ENCODE measurements at regions not wholly inside any gene's neighbourhood (a gene's known extent, or its start where the extent isn't known, plus 50 kb on each side); places are given as distances from the start of the nearest gene placed in this dataset.

GRCh38 chr11:105507496-105508254 is 102.2 kb upstream of the GRIA4 start:
- no peak overlapping the region for H3K9ac ChIP-seq (ENCODE audit: low read length)
- H3K27me3 ChIP-seq (ENCODE audit: low read length): no peaks in the 10 kb centered on the region
- H3K9me3 ChIP-seq (ENCODE audit: low read length): no peaks in the 10 kb centered on the region
- BruUV-seq (replicated peaks): no TSS peak
- no peak overlapping the region for H3K27ac ChIP-seq (ENCODE audit: low read length)
- POLR2A ChIA-PET (ENCODE audit: unreplicated experiment): no interaction called here
- H3K4me1 ChIP-seq (ENCODE audit: insufficient read depth, low read length): no peaks in the 10 kb centered on the region
- H3F3A ChIP-seq (ENCODE audit: low read length, unreplicated experiment): no peaks in the 10 kb centered on the region
- no peak overlapping the region for H3K4me2 ChIP-seq (ENCODE audit: low read length)
- no peaks in the 10 kb centered on the region for H3K36me3 ChIP-seq (ENCODE audit: low read depth, low read length)
- no peak overlapping the region for H3K4me3 ChIP-seq (ENCODE audit: low read length)
- ATAC-seq (no peak), DNase-seq (no peak)
- no peaks in the 10 kb centered on the region for H3K79me2 ChIP-seq (ENCODE audit: low read length)
- no peaks in the 10 kb centered on the region for H3K9me2 ChIP-seq (replicated peaks; ENCODE audit: low read length)
- no peaks in the 10 kb centered on the region for H4K20me1 ChIP-seq (ENCODE audit: low read length)
- CTCF ChIA-PET: no interaction called here
- intact Hi-C loops (cut with micrococcal nuclease): no loop called here
- TF ChIP-seq EZH2 (IDR thresholded peaks at IDR 0.05; ENCODE audit: low read length, unreplicated experiment) (no peak), EZH2phosphoT487 (IDR thresholded peaks at IDR 0.05; ENCODE audit: borderline replicate concordance, low read length) (no peak), CTCF (conservative IDR thresholded peaks at IDR 0.05; ENCODE audit: low read depth, low read length) (no peak)
- H2AFZ ChIP-seq (ENCODE audit: low read length): no peak overlapping the region

DNA sequence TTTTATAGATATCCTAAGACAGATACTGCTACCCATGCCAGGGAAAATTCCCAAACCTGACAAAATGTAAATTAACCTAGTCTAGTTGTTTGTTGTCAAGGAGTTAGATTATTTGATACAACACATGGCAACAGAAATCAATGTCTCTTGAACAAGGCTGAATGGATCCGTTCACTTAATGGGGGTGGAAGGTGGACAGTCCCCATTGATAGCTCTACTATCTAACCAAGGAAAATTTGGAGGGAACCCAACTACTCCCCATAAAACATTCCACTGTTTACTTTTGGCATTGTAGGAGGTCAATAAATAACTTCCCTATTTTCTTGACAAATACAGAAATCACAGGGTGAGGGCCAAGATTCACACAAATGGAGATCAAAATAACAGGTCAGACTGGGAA is 117.9 kb upstream of the GRIA4 start:
- ChIA-PET POLR2A (ENCODE audit: unreplicated experiment) (no interaction called here), CTCF (no interaction called here)
- intact Hi-C loops (cut with micrococcal nuclease): no loop called here
- BruUV-seq (replicated peaks): no TSS peak
- no peak overlapping the region for H2AFZ ChIP-seq (ENCODE audit: low read length)
- H3K9ac ChIP-seq (ENCODE audit: low read length): no peak overlapping the region
- no peak for DNase-seq
- H3K9me3 ChIP-seq (ENCODE audit: low read length): no peaks in the 10 kb centered on the region
- H3K4me2 ChIP-seq (ENCODE audit: low read length): no peak overlapping the region
- H3K36me3 ChIP-seq (ENCODE audit: low read depth, low read length): no peaks in the 10 kb centered on the region
- no peaks in the 10 kb centered on the region for H3K4me1 ChIP-seq (ENCODE audit: insufficient read depth, low read length)
- no peak for ATAC-seq
- H3K27ac ChIP-seq (ENCODE audit: low read length): no peak overlapping the region
- H3F3A ChIP-seq (ENCODE audit: low read length, unreplicated experiment): no peaks in the 10 kb centered on the region
- no peaks in the 10 kb centered on the region for H3K9me2 ChIP-seq (replicated peaks; ENCODE audit: low read length)
- H4K20me1 ChIP-seq (ENCODE audit: low read length): no peaks in the 10 kb centered on the region
- no peak for TF ChIP-seq EZH2phosphoT487 (IDR thresholded peaks at IDR 0.05; ENCODE audit: borderline replicate concordance, low read length)
- no peak for TF ChIP-seq CTCF (conservative IDR thresholded peaks at IDR 0.05; ENCODE audit: low read depth, low read length)
- no peak for TF ChIP-seq EZH2 (IDR thresholded peaks at IDR 0.05; ENCODE audit: low read length, unreplicated experiment)
- peaks cover 7% of the 10 kb centered on the region; the same call in 1 of the 2 replicates for H3K27me3 ChIP-seq (ENCODE audit: low read length)
- no peaks in the 10 kb centered on the region for H3K79me2 ChIP-seq (ENCODE audit: low read length)
- H3K4me3 ChIP-seq (ENCODE audit: low read length): no peak overlapping the region

DNA sequence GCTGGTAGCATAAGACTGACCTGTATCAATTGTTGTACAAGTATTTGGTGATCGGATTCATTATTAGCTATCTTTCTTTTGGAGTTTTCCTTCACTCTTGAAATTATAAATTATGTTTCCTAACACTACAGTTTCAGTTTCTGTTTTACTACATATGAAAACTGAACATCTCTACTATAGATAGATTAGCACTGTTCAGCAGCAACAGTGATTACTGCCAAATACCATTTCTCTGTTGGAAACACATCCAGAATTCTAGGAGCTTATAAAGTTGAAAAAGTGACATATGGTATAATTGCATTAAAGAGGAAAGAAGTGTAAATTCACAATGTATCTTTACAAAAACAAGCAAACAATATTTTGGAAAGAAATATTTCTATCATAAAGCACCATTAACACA is 118.5 kb upstream of the GRIA4 start:
- no peak overlapping the region for H3K4me2 ChIP-seq (ENCODE audit: low read length)
- TF ChIP-seq EZH2 (IDR thresholded peaks at IDR 0.05; ENCODE audit: low read length, unreplicated experiment) (no peak), CTCF (conservative IDR thresholded peaks at IDR 0.05; ENCODE audit: low read depth, low read length) (no peak), EZH2phosphoT487 (IDR thresholded peaks at IDR 0.05; ENCODE audit: borderline replicate concordance, low read length) (no peak)
- intact Hi-C loops (cut with micrococcal nuclease): no loop called here
- H3K9ac ChIP-seq (ENCODE audit: low read length): no peak overlapping the region
- no peak overlapping the region for H2AFZ ChIP-seq (ENCODE audit: low read length)
- H3K9me3 ChIP-seq (ENCODE audit: low read length): no peaks in the 10 kb centered on the region
- no peaks in the 10 kb centered on the region for H3K36me3 ChIP-seq (ENCODE audit: low read depth, low read length)
- H3K9me2 ChIP-seq (replicated peaks; ENCODE audit: low read length): no peaks in the 10 kb centered on the region
- peaks cover 7% of the 10 kb centered on the region; the same call in 1 of the 2 replicates for H3K27me3 ChIP-seq (ENCODE audit: low read length)
- no peaks in the 10 kb centered on the region for H3F3A ChIP-seq (ENCODE audit: low read length, unreplicated experiment)
- ATAC-seq (no peak), DNase-seq (no peak)
- H3K27ac ChIP-seq (ENCODE audit: low read length): no peak overlapping the region
- BruUV-seq (replicated peaks): no TSS peak
- CTCF ChIA-PET: no interaction called here
- no peaks in the 10 kb centered on the region for H4K20me1 ChIP-seq (ENCODE audit: low read length)
- H3K79me2 ChIP-seq (ENCODE audit: low read length): no peaks in the 10 kb centered on the region
- no peak overlapping the region for H3K4me3 ChIP-seq (ENCODE audit: low read length)
- POLR2A ChIA-PET (ENCODE audit: unreplicated experiment): no interaction called here
- H3K4me1 ChIP-seq (ENCODE audit: insufficient read depth, low read length): no peaks in the 10 kb centered on the region

All from PC-3 (cell line).